ENCODE measurements at regions not wholly inside any gene's neighbourhood (a gene's known extent, or its start where the extent isn't known, plus 50 kb on each side); places are given as distances from the start of the nearest gene placed in this dataset.

DNA sequence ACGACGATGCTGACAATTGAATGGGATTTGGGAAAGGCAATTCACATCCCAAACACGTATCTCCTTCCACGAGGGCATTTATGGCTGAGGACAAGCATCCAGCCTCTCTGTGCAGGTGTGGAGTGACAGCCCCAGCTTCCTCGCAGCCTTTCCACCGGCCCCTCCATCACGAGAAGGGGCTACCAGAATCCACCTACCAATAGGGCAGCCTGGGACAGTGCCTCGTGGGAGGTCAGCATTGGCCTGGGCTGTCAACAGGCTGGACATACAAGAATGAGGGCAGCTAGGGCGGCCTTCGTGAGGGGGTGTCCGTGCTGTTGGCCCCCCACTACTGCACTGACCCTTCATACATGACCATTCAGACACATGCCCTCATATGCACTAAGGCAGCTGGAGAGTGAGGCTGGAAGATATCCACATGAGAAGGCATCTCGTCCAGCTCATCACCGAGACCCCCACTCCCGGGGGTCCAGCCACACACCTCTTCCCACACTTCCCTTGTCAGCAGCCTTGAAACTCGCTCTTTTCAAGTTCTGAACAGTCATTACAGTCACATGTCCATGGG lies 81.0 kb upstream of the ADRA2C start:
- no peak for DNase-seq

DNA sequence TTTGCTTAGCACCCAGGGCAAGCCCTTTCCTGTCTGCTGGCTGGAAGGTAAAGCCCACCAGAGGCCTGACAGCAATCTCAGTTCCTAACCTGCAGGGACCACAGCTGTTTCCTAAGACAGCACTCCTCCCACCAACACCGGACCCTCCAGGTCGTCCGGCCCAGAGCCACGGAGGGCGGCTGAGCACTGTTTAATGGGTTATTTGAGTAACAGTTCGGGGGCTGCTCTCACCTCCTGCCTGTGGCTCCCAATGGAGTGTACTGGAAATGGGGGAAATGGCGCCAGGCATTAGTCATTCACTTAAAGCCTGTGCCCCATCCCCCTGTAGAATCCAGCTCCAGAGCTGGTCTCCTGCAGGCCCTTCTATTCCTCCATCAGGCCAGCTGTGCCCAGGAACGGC lies 81.6 kb upstream of the ADRA2C start:
- no peak for DNase-seq

DNA sequence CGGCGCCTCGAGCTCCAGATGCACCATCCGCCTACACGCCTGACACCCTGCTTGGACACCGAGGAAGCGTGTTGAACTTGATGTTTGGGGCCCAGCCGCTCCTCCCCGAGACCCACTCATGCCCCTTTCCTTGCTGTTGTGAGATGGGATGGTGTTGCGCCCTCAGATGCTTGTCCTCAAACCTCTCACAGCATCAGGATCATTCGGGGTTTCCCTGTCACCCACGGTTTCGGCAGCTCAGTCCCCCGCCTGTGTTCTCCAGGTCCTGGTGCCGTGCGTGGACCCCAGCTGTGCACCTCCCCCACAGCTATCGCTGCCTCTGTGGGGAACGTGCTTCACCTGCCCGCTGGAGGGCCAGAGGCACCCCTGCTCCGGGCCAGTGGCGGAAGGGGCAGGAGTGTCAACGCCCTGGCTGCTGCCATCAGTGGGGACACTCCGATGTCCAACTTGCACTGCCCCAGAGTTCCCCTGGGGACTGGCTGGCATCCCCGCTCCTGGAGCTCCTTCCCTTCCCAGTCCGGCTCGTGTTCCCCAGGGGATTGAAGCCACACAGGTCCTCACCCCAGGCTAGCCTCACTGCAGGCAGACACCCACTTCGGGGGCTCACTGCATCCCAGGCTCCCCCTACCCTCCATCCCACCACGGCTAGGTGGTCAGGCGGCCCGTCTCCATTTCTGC lies 82.3 kb upstream of the ADRA2C start:
- DNase-seq, result no peak

DNA sequence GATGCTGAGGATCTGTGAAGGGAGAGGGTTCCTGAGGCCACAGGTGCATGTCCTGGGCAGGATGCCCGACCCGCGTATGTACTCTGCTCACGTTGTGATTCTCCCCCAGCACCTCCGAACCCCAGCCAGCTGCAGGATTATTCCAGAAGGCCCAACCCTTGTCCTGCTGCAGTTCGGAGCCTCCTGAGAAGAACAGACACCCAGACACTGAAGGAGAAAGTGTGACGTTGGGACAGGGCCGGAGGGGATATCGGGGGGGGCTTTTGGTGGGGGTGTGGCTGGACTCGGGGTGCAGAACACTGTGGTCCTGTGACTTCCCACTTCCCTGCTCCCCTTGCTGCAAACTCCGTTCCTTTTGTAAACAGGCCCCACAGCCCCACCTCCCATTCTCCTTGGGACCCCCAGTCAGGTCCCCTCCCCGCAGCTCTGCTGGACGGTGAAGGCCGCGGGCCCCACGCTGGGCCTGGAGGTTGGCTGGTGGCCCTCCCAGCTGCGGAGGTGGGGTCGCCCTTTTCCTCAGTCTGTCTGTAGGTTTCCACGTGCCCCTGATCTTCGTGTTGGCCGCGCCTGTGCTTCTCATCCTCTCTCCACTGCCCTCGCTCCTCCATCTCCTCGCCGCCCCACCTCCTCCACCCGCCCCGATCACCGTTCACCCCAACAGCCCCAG lies 83.0 kb upstream of the ADRA2C start:
- no peak for DNase-seq

DNA sequence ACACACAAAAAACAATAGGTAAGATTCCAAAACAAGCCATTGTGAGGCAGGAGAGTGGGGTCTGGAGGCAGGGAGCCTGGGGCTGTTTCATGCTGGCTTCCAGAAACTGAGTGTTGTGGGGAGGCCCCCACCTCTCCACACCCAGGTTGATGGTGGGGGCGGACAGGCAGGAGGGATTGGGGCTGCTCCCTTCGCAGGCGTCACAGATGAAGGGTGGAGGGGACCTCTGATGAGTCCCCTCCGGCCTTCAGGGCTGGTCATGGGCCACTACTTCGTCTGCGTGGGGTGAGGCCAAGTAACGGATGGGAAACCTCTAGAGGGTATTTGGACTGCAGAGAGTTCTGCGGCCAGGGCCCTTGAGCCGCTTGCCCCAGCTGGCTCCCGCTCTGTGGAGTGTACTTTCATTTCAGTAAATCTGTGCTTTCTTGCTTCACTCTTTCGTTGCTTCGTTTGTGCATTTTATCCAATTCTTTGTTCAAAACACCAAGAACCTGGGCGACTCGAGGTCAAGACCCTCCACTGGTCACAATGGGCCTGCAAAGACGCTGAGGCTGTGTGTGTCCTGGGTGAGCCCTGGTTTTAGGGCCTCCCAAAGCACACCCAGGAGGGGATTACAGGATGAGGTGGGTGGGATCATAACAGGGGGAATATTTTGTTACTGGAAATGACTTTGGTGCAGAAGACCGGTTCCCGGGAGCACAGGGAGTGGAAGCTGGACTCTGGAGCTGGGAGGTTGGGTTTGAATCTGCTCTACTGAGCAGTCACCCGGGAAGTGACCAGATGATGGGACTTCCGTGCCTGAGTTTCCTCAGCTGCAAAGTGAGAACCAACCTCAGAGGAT lies 83.7 kb upstream of the ADRA2C start:
- no peak for DNase-seq

DNA sequence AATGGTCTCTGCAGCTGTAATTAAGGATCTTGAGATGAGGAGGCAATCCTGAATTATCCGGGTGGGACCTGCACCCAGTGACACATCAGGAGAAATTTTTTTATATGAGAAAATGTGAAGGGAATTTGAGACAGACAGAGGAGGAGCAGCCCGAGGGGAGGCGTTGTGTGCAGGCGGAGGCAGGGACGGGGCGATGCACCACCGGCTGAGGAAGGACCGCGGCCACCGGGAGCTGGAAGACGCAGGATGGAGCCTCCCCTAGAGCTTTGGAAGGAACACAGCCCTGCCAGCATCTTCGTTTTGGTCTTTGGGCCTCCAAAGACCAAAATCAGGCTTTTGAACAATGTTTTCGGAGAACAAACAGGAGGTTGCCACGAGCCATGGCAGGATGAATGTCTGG lies 85.0 kb upstream of the ADRA2C start:
- DNase-seq, result no peak

DNA sequence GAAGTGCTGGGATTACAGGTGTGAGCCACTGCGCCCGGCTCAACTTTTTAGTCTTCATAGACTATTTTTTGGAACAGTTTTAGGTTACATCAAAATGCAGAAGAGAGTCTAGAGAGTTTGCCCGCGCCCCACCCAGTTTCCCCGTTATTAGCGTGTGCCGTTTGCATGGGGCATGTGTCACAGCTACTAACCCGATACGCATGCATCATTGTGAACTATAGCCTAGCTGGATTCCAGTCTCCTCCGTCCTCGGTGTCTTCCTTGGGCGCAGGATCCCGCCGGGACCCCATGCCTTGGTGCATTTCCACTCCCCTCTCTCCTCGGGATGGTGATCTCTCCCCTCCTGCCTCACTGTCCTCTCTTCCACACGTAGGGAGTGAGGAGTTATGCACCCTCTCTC lies 85.5 kb upstream of the ADRA2C start:
- no peak for DNase-seq

DNA sequence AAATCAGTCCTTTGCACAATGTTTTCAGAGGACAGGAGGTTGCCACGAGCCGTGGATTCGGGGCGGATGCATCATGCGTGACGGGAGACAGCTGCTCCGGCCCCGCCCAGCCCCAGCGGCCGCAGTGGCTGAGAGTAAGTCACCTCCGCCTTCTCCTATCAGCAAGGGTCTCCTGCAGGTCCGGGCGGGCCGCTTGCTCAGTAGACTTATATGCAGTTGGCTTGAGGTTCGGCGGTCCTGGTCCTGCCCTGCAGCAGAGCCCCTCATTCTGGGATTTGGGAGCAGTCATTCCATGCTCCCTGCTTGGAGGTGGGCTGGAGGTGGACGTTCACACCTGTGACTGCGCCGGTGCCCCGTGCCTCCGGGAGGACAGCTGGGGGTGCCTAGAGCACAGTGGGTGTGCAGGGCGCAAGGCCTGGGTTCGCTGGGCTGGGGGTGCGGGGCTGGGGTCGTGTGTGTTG lies 86.3 kb upstream of the ADRA2C start:
- DNase-seq, result no peak

DNA sequence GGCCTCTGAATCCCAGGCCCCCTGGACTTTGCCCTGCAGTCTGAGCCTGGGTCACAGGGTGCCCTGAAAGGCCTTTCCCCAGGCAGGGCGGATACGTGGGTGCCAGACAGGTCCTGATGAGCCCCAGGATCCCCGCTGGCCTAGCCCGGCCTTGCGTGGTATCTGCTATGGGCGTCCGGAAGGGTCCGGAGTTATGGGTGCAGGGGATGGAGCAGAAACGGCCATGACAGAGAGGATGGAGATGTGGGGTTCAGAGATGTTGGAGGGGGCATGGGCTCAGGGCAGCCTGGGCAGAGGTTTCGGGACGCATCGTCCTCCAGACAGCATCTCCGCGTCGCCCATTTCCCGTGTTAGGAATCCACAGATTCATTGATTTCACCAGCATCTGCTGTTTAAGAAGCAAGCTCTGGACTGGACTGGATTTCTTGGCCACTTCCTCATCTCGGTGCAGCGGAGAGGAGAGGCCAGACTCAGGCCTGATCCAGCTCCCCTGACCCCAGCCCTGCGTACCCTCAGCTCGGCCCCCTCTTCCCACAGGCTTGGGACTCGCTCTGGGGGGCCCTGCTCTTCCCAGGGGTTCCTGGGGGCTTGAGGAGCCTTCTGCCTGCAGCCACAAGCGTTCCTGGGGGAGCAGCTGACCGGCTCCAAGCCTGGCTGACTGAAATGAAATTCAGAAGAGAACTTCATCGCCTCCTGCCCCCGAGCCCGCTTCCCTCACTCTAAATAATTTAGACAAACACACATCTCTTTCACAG lies 86.9 kb upstream of the ADRA2C start:
- DNase-seq, result no peak

DNA sequence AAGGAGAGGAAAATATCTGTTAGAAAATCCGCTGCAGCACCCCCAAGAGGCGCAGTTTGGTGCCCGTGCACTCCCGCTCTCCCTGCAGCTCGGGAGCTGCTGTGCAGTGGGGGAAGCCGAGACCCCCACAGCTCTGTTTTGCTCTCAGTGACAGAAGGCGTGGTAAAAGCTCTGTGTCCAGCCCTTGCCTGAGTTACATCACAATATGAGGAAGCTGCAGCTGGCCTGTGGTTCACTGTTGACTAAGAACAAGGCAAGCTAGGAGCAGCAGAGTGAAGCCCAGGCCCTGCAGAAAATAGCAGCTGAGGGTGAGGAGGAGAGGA lies 88.5 kb upstream of the ADRA2C start:
- no peak for DNase-seq

DNA sequence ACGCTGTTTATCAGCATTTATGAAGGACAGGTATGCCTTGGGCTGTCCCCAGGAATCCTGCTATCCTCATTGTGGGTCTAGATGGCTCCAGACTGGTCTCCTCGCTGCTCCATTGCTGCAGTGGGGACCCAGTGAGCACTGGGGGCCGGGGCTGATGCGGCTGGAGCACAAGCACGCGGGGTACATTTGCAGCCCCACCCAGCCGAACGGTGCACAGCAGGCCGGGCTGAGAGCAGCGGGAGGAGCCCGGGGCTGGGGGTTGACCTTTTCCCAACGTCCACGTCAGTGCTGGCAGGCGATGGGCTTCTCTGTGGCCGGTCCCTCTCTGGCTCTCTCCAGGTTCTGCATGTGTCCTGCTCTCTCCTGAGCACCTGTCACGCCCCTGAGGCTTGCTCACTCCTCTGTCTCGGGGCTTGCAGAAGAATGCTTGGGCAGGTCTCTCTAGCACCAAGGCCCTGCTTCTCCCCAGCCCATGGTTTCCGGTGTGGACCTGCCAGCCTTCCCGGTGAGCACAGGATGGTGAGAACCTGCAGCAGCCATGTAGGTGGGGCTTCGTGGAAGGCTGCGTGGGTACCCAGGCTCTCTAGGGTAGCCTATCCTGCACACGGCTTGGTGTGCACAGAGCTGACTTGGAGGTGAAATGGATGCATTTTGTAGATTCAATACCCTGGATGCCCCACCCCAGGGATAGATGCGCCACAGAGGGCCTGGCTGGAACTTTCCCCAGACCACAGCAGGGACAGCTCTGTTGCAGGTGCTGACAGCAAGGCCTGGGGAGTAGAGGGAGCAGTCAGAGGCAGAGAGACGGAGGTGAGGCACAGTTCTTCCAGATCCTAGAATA lies 89.1 kb upstream of the ADRA2C start:
- DNase-seq, result no peak

DNA sequence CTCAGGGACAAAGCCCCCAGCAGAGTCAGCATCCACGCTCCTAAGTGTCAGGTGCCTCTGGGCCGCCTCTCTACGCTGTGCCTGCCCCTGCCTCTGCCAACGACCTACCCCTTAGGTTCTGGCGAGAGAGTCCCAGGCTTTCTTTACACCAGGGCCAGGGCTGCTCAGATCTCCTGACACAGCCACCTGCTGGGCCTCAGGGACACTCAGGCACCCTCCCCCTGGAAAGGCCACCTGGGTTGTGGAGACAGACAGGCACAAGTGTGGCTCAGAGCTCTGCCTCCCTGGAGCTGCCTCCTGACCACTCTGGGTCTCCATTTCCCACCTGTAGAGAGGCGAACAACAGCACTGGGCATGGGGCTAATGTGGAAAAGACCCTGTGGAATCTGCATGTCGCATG lies 90.0 kb upstream of the ADRA2C start:
- no peak for DNase-seq

DNA sequence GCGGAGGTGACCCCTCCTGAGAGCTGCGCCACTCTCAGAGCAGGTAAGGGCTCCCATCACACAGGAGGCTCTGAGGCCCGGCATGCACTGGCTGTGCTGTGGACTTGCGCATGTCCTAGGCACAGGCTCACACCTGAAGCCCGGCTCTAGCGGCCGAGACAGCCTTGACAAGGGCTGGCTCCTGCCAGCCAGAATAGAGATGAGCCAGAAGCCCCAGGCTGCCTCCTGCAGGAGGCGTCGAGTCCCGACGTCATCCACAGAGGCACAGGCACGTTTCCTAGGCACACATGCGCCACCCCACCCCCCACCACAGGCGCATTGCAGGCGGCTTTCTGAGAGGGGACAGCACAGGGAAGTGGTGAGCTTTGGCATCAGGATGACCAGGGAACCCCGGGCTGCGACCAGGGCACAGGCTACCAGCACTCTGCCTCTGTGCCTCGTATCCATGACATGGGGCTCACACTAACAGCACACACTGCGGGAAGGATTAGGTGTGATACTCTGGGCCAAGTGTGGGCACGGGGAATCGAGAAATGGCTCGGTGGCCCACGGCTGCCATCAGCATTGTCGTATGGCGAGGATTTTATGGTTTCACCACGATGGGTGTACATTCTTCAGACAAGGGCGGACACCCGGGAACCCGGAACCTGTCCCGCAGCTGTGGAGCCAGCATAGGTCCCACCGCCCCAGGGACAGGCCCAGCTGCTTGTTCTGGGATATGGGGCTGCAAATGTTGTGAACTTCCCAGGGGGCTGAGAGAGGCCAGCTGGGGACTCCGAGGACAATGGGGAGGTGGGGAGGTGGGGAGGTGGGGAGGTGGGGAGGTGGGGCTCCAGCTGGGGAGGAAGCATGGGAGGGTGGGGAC lies 90.7 kb upstream of the ADRA2C start:
- no peak for DNase-seq

DNA sequence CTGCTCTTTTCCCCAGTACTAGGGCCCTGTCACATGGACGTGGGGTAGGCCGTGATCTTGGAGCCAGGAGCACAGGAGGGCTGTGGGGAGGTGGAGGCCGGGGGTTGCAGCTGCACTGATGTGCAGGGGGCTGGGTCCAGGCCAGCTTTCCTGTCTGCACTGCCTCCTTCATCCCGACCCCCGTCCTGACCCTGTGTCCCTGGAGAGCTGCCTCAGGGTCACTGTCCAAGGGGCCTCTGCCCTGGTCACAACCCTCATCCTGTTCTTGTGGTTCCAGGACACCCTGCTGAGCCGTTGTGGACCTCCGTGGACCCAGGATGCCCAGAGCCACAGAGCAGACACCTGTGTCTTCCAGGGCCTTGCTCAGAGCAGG lies 91.7 kb upstream of the ADRA2C start:
- no peak for DNase-seq

DNA sequence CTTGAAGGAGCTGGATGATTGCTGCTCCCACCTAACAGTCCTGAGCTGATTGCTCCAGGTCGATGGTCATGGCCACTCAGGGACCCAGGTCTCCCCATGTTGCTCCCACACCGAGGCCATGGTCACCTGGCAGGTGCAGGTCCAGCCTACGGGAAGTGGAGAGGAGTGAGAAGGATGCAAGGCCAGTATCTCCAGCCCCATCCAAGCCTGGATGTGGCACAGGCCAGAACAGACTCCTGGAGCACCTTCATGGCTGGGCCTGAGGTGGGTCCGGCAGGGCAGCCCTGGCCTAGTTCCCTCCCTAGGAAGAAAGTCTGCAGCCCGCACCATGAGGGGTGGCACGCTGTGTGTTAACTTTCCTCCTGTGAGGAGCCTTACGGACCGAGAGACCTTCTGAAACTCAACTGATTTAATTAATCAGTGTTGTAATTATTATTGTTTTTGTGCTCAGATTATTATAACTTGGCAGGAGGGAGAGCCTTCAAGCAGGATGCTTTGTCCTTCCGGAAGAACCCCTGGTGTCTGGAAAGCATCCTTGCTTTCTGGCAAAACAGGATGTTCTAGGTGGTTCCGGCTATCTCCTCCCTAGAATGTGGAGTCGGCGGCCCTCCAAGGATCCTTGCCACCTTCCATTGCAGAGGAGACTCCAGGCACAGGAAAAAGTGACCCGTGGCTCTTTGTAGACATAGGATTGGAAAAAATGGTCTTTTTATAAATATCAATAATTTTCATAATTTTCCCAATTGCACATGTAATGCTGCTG lies 92.3 kb upstream of the ADRA2C start:
- DNase-seq, result no peak

DNA sequence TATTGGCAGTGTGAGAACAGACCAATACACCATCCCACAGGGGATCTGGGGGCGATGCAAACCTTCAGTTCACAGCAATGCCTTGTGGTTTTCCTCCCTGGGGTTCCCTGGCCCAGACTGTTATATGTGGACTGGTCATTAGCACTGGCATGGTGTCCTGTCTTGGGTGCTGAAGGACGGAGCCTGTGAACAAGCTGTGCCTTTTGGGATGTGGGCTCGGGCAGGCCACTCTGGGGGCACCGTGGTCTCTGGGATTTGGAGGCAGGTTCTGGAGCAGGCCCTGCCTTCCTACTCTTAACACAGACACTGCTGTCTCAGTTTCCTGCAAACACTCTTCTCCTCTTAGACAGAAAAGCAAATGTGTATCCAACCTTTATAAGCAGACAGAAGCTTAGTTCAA lies 93.0 kb upstream of the ADRA2C start:
- DNase-seq, result no peak

DNA sequence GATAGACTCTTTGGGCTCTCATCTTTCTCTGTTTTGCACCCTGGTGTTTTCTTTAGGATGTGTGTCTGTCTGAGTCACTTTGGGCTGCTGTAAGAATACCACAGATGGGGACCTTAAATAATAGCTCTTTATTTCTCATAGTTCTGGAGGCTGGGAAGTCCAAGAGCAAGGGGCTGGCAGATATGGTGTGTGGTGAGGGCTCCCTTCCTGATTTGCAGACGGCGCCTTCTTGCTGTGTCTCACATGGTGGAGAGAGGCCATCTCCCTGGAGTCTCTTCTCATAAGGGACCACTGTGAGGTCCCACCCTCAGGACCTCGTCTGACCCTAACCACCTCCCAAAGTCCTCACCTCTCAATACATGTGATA lies 93.7 kb upstream of the ADRA2C start:
- DNase-seq, result no peak

DNA sequence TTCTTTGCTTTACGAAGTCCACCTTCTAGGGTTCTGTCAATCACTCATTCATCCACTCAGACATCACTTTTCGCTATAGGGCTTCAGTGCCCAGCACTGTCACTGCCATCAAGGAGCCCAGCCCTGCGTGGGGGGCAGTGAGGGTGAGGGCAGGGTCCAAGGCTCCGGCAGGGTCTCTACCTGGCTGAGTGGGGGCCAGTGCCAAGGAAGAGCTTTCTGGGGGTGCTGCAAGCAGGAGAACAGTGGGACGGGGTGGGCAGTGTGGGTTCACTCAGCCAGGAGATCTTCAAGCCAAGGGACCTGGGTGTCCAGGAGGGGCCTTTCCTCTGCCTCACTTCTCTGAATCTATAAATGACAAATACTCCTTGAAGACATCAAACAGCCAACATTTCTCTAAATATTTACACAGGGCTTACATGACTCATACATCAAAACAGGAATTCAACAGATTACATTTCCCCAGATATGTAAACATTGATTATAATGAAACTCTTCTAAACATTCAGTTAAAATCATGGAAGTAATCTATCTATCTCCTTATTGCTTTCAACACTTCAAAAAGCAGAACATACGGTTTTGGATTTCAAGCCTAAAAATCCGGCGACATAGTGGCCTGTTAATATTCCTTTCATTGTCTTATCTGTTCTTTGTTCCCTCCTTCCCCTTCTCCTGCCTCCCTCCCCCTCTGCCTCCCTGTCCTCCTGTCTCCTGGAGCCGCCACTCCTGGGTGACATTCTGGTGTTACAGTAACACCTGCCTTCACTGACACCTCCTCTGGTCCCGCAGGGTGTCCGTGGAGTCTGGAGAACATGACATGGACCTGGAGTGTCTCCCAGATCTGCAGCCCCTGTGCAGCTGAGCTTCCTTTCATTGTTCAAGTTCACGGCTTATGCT lies 94.4 kb upstream of the ADRA2C start:
- no peak for DNase-seq

Data from right lung (tissue), 2 donors.